ENCODE measurements at regions not wholly inside any gene's neighbourhood (a gene's known extent, or its start where the extent isn't known, plus 50 kb on each side); places are given as distances from the start of the nearest gene placed in this dataset.

DNA sequence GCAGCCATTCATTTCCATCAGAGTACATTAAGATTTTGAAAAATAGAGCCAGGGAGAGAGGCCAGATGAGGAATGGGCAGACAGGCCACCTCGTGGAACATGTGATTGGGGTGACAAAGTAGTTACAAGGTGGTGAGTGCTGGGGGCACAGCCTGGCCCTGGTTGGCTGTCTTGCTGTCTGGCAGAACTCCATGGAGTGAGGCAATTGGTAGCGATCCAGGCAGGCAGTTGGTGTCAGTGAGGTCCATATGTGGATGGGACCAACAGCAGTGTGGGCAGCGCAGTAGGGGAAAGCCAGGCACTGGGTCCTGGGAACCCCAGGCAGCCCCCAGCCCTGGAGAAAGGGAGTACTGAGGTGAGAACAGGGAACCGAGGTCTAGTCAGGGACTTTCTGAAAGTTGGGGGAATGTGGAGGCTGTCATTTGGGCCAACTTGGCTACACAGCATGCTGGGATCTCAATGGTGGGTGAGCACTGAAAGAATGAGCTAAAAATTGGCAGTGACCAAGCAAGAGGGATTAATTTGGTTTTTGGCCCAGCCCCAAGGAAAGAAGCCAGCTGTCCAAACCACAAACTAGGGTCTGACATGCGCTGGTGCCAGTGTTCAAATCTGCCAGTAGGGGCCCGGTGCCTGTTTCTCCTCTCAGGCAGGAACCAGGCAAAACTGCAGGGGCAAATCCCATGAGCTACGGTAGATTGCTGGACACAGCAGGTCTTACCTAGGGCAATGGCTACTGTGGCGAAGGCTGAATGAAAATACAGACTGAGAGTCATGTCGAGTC is 61.4 kb upstream of the E2F3 start:
- no peak for TF ChIP-seq SMC3 (IDR thresholded peaks at IDR 0.05; ENCODE audit: low read depth, low read length)
- TF ChIP-seq, protein P1, sequence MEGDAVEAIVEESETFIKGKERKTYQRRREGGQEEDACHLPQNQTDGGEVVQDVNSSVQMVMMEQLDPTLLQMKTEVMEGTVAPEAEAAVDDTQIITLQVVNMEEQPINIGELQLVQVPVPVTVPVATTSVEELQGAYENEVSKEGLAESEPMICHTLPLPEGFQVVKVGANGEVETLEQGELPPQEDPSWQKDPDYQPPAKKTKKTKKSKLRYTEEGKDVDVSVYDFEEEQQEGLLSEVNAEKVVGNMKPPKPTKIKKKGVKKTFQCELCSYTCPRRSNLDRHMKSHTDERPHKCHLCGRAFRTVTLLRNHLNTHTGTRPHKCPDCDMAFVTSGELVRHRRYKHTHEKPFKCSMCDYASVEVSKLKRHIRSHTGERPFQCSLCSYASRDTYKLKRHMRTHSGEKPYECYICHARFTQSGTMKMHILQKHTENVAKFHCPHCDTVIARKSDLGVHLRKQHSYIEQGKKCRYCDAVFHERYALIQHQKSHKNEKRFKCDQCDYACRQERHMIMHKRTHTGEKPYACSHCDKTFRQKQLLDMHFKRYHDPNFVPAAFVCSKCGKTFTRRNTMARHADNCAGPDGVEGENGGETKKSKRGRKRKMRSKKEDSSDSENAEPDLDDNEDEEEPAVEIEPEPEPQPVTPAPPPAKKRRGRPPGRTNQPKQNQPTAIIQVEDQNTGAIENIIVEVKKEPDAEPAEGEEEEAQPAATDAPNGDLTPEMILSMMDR (IDR thresholded peaks at IDR 0.05): no peak
- no peak for TF ChIP-seq NFIC (IDR thresholded peaks at IDR 0.05; ENCODE audit: borderline replicate concordance)
- no peak for TF ChIP-seq POLR2AphosphoS5 (IDR thresholded peaks at IDR 0.05; ENCODE audit: low read depth, low read length)
- TF ChIP-seq EP300 (IDR thresholded peaks at IDR 0.05; ENCODE audit: borderline replicate concordance in 1 of 2, low read depth in 1 of 2, low read length in 1 of 2): no peak

All from SK-N-SH (cell line).